GM21723 (cell line): ENCODE measurements at regions not wholly inside any gene's neighbourhood (a gene's known extent, or its start where the extent isn't known, plus 50 kb on each side); places are given as distances from the start of the nearest gene placed in this dataset.
"Not testable (repeated sequence)": the region's sequence is repeated elsewhere in the genome, so short reads cannot be mapped to it uniquely, and the experiment has no call there.

Source experiments
- ATAC-seq: cut with Tn5 transposase; IDR thresholded peaks from one replicate; pipeline ENCODE4 v1.9.1; 2021; ENCODE audit warnings: mild to moderate bottlenecking, moderate library complexity; ENCODE audit not compliant: unreplicated experiment

GRCh38 chr5:1638658-1639400 lies 115.1 kb upstream of the LPCAT1 start:
- ATAC-seq, result no peak

- no peak for ATAC-seq
Observed at GRCh38 chr5:1637639-1638481, 114.1 kb upstream of the LPCAT1 start.

- ATAC-seq, result no peak
Observed at GRCh38 chr5:1636981-1637638, 113.3 kb upstream of the LPCAT1 start.

GRCh38 chr5:1636208-1636770 lies 112.5 kb upstream of the LPCAT1 start:
- not testable (repeated sequence) for ATAC-seq

- ATAC-seq, result not testable (repeated sequence)
Observed at GRCh38 chr5:1635477-1635876, 111.7 kb upstream of the LPCAT1 start.

GRCh38 chr5:1634337-1634661 lies 110.5 kb upstream of the LPCAT1 start:
- ATAC-seq, result no peak

- ATAC-seq, result peak; percentile 97
Observed at GRCh38 chr5:1633605-1634336, 110.0 kb upstream of the LPCAT1 start.

- not testable (repeated sequence) for ATAC-seq
Observed at GRCh38 chr5:1631004-1631403, 107.2 kb upstream of the LPCAT1 start.

GRCh38 chr5:1626397-1626796 lies 102.6 kb upstream of the LPCAT1 start:
- ATAC-seq, result not testable (repeated sequence)

- ATAC-seq, result not testable (repeated sequence)
Observed at GRCh38 chr5:1619531-1619930, 95.8 kb upstream of the LPCAT1 start.

- ATAC-seq, result not testable (repeated sequence)
Observed at GRCh38 chr5:1618296-1618865, 94.6 kb upstream of the LPCAT1 start.

- not testable (repeated sequence) for ATAC-seq
Observed at GRCh38 chr5:1617236-1617755, 93.5 kb upstream of the LPCAT1 start.

- not testable (repeated sequence) for ATAC-seq
Observed at GRCh38 chr5:1613515-1613914, 89.8 kb upstream of the LPCAT1 start.

- ATAC-seq, result not testable (repeated sequence)
Observed at GRCh38 chr5:1610526-1610925, 86.8 kb upstream of the LPCAT1 start.

- not testable (repeated sequence) for ATAC-seq
Observed at GRCh38 chr5:1609111-1609510, 85.4 kb upstream of the LPCAT1 start.

- ATAC-seq, result not testable (repeated sequence)
Observed at GRCh38 chr5:1608336-1608735, 84.6 kb upstream of the LPCAT1 start.

- ATAC-seq, result not testable (repeated sequence)
Observed at GRCh38 chr5:1606951-1607350, 83.2 kb upstream of the LPCAT1 start.

GRCh38 chr5:1603916-1604315 lies 80.2 kb upstream of the LPCAT1 start:
- ATAC-seq, result not testable (repeated sequence)

GRCh38 chr5:1601565-1601964 lies 77.8 kb upstream of the LPCAT1 start:
- not testable (repeated sequence) for ATAC-seq
